ENCODE measurements at regions not wholly inside any gene's neighbourhood (a gene's known extent, or its start where the extent isn't known, plus 50 kb on each side); places are given as distances from the start of the nearest gene placed in this dataset.
A peak's percentile ranks its signal among the peaks of the same experiment; 100 is the strongest.

- no TSS peak for BruUV-seq (replicated peaks)
- DNase-seq, result no peak
- CTCF ChIA-PET, result no interaction called here
Measured at GRCh38 chr13:102940143-102940542, 94.3 kb downstream of the ERCC5 start.

GRCh38 chr13:102935896-102936321 is 90.1 kb downstream of the ERCC5 start:
- Histone ChIP-seq H3K4me1 (replicated peaks; ENCODE audit: insufficient read depth) (no peaks in the 10 kb centered on the region), H3K27me3 (ENCODE audit: insufficient read depth, low read depth) (no peaks in the 10 kb centered on the region), H3K27ac (no peak overlapping the region), H3F3A (ENCODE audit: insufficient read depth, low read depth) (no peaks in the 10 kb centered on the region), H4K20me1 (ENCODE audit: insufficient read depth) (no peaks in the 10 kb centered on the region), H3K4me2 (no peak overlapping the region), H3K9me3 (ENCODE audit: insufficient read depth, low read depth) (no peaks in the 10 kb centered on the region), H3K9me2 (ENCODE audit: insufficient read depth) (no peaks in the 10 kb centered on the region), H3K36me3 (ENCODE audit: low read depth) (no peaks in the 10 kb centered on the region), H3K79me2 (ENCODE audit: low read depth) (no peaks in the 10 kb centered on the region), H2AFZ (no peak overlapping the region), H3K4me3 (no peak overlapping the region)
- no peak for TF ChIP-seq EZH2 (IDR thresholded peaks at IDR 0.05; ENCODE audit: low read depth)
- TF ChIP-seq, protein P1, sequence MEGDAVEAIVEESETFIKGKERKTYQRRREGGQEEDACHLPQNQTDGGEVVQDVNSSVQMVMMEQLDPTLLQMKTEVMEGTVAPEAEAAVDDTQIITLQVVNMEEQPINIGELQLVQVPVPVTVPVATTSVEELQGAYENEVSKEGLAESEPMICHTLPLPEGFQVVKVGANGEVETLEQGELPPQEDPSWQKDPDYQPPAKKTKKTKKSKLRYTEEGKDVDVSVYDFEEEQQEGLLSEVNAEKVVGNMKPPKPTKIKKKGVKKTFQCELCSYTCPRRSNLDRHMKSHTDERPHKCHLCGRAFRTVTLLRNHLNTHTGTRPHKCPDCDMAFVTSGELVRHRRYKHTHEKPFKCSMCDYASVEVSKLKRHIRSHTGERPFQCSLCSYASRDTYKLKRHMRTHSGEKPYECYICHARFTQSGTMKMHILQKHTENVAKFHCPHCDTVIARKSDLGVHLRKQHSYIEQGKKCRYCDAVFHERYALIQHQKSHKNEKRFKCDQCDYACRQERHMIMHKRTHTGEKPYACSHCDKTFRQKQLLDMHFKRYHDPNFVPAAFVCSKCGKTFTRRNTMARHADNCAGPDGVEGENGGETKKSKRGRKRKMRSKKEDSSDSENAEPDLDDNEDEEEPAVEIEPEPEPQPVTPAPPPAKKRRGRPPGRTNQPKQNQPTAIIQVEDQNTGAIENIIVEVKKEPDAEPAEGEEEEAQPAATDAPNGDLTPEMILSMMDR (conservative IDR thresholded peaks at IDR 0.05), result no peak
- no TSS peak for BruUV-seq (replicated peaks)
- POLR2A ChIA-PET (ENCODE audit: unreplicated experiment), result no interaction called here
- CTCF ChIA-PET, result no interaction called here
- DNase-seq, result peak in 1 of 2 experiments; percentile 15
- intact Hi-C loops (cut with micrococcal nuclease; ENCODE audit: unreplicated experiment), result no loop called here

More at GRCh38 chr13:102940143-102940542, 94.3 kb downstream of the ERCC5 start:
- intact Hi-C loops (cut with micrococcal nuclease; ENCODE audit: unreplicated experiment), result no loop called here
- Histone ChIP-seq H3F3A (ENCODE audit: insufficient read depth, low read depth) (no peaks in the 10 kb centered on the region), H4K20me1 (ENCODE audit: insufficient read depth) (no peaks in the 10 kb centered on the region), H3K27me3 (ENCODE audit: insufficient read depth, low read depth) (no peaks in the 10 kb centered on the region), H2AFZ (no peak overlapping the region), H3K4me1 (replicated peaks; ENCODE audit: insufficient read depth) (no peaks in the 10 kb centered on the region), H3K36me3 (ENCODE audit: low read depth) (no peaks in the 10 kb centered on the region), H3K4me3 (no peak overlapping the region), H3K79me2 (ENCODE audit: low read depth) (no peaks in the 10 kb centered on the region), H3K4me2 (no peak overlapping the region), H3K9me3 (ENCODE audit: insufficient read depth, low read depth) (no peaks in the 10 kb centered on the region), H3K9me2 (ENCODE audit: insufficient read depth) (no peaks in the 10 kb centered on the region), H3K27ac (no peak overlapping the region)
- POLR2A ChIA-PET (ENCODE audit: unreplicated experiment), result no interaction called here
- TF ChIP-seq, protein P1 (conservative IDR thresholded peaks at IDR 0.05), result no peak
- TF ChIP-seq EZH2 (IDR thresholded peaks at IDR 0.05; ENCODE audit: low read depth), result no peak

DNA sequence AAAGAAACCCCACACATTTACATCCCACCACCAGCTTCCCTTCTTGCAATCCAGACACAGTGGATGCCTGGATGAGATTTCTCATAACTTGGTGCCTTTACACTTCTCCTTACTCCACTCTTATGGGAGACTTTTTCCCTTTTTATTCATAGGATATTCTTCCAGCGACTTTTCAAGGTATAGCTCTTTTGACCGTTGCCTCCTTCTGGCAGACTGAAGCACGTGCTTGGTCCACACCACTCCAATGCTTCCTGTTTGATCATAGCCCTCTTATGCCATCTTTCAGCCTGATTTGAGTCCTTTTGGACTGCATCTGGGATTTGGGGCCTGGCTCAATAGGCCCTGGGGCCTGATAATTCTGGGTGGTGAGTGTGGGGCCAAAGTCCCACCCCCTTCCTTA is 87.7 kb downstream of the ERCC5 start:
- H2AFZ ChIP-seq, result no peak overlapping the region
- CTCF ChIA-PET, result no interaction called here
- no TSS peak for BruUV-seq (replicated peaks)
- TF ChIP-seq, protein P1 (conservative IDR thresholded peaks at IDR 0.05), result no peak
- no peak for TF ChIP-seq EZH2 (IDR thresholded peaks at IDR 0.05; ENCODE audit: low read depth)
- H3K4me3 ChIP-seq, result no peak overlapping the region
- no peaks in the 10 kb centered on the region for H3K79me2 ChIP-seq (ENCODE audit: low read depth)
- no peaks in the 10 kb centered on the region for H3K9me2 ChIP-seq (ENCODE audit: insufficient read depth)
- no peaks in the 10 kb centered on the region for H3K36me3 ChIP-seq (ENCODE audit: low read depth)
- no peaks in the 10 kb centered on the region for H4K20me1 ChIP-seq (ENCODE audit: insufficient read depth)
- intact Hi-C loops (cut with micrococcal nuclease; ENCODE audit: unreplicated experiment), result no loop called here
- H3K27ac ChIP-seq, result no peak overlapping the region
- H3K4me1 ChIP-seq (replicated peaks; ENCODE audit: insufficient read depth), result no peaks in the 10 kb centered on the region
- DNase-seq, result no peak
- H3K4me2 ChIP-seq, result no peak overlapping the region
- POLR2A ChIA-PET (ENCODE audit: unreplicated experiment), result no interaction called here
- no peaks in the 10 kb centered on the region for H3F3A ChIP-seq (ENCODE audit: insufficient read depth, low read depth)
- H3K27me3 ChIP-seq (ENCODE audit: insufficient read depth, low read depth), result no peaks in the 10 kb centered on the region
- no peaks in the 10 kb centered on the region for H3K9me3 ChIP-seq (ENCODE audit: insufficient read depth, low read depth)
